Fibroblast of pulmonary artery (primary cell): ENCODE measurements at regions not wholly inside any gene's neighbourhood (a gene's known extent, or its start where the extent isn't known, plus 50 kb on each side); places are given as distances from the start of the nearest gene placed in this dataset.
"Not testable (repeated sequence)": the region's sequence is repeated elsewhere in the genome, so short reads cannot be mapped to it uniquely, and the experiment has no call there.

Source experiments
- DNase-seq: peaks from one replicate; pipeline ENCODE4 v3.0.0-alpha.2; 2010; ENCODE audit warnings: low read depth
- H3K4me3 ChIP-seq: replicated peaks from 2 replicates; pipeline ENCODE4 v1.5.1; 2011; ENCODE audit warnings: low read depth, mild to moderate bottlenecking, control low read depth, low read length, moderate library complexity
- TF ChIP-seq, protein P1 (sequence below): IDR thresholded peaks from 2 replicates; pipeline ENCODE4 v1.5.1; 2011; ENCODE audit warnings: mild to moderate bottlenecking, control low read depth, low read length, inconsistent platforms; ENCODE audit errors: missing control alignments

DNA sequence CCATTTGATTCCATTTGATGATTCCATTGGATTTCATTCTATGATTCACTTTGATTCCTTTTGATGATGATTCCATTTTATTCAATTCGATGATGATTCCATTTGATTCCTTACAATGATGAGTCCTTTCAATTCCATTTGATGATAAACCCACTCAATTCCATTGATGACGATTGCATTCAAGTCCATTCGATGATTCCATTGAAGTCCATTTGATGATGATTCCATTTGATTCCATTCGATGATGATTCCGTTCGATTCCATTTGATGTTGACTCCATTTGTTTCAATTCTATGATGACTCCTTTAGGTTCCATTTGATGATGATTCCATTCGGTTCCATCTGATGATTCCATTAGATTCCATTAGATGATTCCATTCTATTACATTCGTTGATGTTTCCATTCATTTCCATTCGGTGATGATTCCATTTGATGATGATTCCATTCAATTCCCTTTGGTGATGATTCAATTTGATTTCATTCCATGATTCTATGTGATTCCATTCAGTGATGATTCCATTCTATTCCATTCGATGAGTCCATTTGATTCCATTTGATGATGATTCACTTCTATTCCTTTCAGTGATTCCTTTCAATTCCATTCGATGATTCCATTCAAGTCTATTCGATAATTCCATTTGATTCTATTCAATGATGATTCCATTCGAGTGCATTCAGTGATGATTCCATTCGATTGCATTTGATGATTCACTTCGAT is 1106.0 kb downstream of the RPIA start:
- H3K4me3 ChIP-seq, result no peak overlapping the region
- no peak for DNase-seq
- TF ChIP-seq, protein P1, sequence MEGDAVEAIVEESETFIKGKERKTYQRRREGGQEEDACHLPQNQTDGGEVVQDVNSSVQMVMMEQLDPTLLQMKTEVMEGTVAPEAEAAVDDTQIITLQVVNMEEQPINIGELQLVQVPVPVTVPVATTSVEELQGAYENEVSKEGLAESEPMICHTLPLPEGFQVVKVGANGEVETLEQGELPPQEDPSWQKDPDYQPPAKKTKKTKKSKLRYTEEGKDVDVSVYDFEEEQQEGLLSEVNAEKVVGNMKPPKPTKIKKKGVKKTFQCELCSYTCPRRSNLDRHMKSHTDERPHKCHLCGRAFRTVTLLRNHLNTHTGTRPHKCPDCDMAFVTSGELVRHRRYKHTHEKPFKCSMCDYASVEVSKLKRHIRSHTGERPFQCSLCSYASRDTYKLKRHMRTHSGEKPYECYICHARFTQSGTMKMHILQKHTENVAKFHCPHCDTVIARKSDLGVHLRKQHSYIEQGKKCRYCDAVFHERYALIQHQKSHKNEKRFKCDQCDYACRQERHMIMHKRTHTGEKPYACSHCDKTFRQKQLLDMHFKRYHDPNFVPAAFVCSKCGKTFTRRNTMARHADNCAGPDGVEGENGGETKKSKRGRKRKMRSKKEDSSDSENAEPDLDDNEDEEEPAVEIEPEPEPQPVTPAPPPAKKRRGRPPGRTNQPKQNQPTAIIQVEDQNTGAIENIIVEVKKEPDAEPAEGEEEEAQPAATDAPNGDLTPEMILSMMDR, result no peak

DNA sequence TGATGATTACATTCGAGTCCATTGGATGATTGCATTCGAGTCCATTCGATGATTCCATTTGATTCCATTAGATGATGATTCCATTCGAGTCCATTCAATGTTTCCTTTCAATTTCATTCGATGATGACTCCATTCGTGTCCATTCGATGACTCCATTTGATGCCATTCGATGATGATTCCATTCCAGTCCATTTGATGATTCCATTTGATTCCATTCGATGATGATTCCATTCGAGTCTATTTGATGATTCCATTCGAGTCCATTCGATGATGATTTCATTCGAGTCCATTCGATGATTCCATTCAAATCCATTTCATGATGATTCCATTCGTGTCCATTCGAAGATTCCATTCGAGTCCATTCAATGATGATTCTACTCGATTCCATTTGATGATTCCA is 1109.7 kb downstream of the RPIA start:
- H3K4me3 ChIP-seq, DNase-seq: not testable (repeated sequence)

DNA sequence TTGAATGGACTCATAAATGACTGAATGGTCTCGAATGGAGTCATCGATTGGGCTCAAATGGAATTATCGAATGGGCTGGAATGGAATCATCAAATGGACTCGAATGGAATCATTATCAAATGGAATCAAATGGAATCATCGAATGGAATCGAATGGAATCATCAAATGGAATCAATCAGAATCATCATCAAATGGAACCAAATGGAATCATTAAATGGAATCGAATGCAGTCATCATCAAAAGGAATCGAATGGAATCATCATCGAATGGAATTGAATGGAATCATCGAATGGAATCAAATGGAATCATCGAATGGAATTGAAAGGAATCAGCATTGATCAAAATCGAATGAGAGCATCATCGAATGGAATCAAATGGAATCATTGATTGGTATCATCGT is 1114.9 kb downstream of the RPIA start:
- not testable (repeated sequence) for H3K4me3 ChIP-seq, DNase-seq

DNA sequence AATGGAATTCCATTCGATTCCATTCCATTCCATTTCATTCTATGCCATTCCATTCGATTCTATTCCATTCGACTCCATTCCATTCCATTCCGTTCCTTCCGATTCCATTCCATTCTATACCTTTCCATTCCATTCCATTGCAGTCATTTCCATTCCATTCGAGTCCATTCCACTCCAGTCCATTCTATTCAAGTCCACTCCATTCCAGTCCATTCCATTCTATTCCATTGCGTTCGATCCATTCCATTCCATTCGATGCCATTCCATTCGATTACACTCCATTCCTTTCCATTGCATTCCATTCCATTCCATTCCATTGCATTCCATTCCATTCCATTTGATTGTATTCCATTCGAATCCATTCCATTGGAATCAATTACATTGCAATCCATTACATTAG is 1119.8 kb downstream of the RPIA start:
- no peak for DNase-seq
- TF ChIP-seq, protein P1, result no peak
- H3K4me3 ChIP-seq, result no peak overlapping the region

DNA sequence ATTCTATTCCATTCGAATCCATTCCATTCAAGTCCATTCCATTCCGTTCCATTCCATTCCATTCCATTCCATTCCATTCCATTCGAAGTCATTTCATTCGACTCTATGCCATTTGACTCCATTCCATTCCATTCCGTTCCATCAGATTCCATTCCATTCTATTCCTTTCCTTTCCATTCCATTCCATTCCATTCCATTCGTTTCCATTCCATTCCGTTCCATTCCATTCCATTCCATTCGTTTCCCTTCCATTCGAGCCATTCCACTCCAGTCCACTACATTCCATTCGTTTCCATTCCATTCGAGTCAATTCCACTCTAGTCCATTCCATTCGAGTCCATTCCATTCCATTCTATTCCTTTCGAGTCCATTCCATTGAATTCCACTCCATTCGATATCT is 1120.4 kb downstream of the RPIA start:
- not testable (repeated sequence) for H3K4me3 ChIP-seq, DNase-seq

DNA sequence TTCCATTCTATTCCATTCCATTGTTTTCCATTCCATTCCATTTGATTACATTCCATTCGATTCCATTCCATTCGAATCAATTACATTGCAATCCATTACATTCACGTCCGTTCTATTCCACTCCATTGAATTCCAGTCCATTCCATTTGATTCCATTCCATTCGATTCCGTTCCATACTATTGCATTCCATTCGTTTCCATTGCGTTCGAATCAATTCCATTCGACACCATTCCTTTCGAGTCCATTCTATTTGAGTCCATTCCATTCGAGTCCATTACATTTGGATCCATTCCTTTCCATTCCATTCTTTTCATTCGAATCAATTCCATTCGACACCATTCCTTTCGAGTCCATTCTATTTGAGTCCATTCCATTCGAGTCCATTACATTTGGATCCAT is 1122.9 kb downstream of the RPIA start:
- not testable (repeated sequence) for H3K4me3 ChIP-seq, DNase-seq

DNA sequence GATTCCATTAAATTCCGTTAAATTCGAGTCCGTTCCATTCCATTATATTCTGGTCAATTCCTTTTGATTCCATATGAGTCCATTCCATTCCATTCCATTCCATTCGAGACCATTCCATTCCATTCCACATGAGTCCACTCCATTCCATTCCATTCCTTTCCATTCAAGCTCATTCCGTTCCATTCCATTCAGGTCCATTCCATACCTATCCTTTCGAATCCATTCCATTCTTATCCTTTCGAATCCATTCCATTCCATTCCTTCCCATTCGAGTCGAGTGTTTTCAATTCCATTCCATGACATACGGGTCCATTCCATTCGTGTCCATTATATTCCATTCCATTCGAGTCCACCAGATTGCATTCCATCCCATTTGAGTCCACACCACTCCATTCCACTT is 1127.4 kb downstream of the RPIA start:
- TF ChIP-seq, protein P1, result no peak
- H3K4me3 ChIP-seq, result no peak overlapping the region
- DNase-seq, result no peak

DNA sequence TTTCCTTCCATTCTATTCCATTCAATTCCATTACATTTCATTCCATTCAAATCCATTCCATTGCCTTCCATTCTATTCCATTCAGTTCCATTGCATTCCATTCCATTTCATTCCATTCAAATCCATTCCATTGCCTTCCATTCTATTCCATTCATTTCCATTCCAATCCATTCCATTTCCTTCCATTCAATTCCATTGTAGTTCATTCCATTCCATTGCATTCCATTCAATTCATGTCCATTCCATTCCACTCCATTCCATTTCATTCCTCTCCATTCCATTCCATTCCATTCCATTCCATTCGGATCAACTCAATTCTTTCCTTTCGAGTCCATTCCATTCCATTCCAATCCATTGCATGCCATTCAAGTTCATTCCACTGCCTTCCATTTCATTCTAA is 1128.3 kb downstream of the RPIA start:
- TF ChIP-seq, protein P1, result no peak
- no peak overlapping the region for H3K4me3 ChIP-seq
- no peak for DNase-seq

DNA sequence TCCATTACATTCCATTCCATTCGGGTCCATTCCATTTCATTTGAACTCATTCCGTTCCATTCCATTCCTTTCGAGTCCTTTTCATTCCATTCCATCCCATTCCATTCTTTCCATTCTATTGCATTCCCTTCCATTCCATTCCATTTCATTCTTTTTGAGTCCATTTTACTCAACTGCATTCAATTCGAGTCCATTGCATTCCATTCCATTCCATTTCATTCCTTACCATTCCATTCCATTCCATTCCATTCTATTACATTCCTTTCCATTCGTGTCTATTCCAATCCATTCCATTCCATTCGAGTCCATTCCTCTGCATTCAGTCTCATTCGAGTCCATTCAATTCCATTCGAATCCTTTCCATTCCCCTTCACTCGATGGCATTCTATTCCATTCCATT is 1128.8 kb downstream of the RPIA start:
- DNase-seq, result no peak
- TF ChIP-seq, protein P1, result no peak
- H3K4me3 ChIP-seq, result no peak overlapping the region
